Fibroblast of lung (primary cell): ENCODE measurements at regions not wholly inside any gene's neighbourhood (a gene's known extent, or its start where the extent isn't known, plus 50 kb on each side); places are given as distances from the start of the nearest gene placed in this dataset.

Experiments used
- EZH2 ChIP-seq: IDR thresholded peaks from 2 replicates; pipeline ENCODE4 v1.5.1; 2012; ENCODE audit warnings: low read length, control low read depth, mild to moderate bottlenecking; ENCODE audit errors: missing control alignments
- TF ChIP-seq, protein P1 (sequence below), 2 donors: IDR thresholded peaks in 1 of 2; conservative IDR thresholded peaks in 1 of 2; 1 replicate in 1 of 2; 2 replicates in 1 of 2; pipeline ENCODE4 v1.5.1; 2011 to 2012; ENCODE audit warnings: low read length in 2 of 2, control low read depth in 1 of 2, inconsistent platforms in 1 of 2, low read depth in 1 of 2, mild to moderate bottlenecking in 1 of 2

DNA sequence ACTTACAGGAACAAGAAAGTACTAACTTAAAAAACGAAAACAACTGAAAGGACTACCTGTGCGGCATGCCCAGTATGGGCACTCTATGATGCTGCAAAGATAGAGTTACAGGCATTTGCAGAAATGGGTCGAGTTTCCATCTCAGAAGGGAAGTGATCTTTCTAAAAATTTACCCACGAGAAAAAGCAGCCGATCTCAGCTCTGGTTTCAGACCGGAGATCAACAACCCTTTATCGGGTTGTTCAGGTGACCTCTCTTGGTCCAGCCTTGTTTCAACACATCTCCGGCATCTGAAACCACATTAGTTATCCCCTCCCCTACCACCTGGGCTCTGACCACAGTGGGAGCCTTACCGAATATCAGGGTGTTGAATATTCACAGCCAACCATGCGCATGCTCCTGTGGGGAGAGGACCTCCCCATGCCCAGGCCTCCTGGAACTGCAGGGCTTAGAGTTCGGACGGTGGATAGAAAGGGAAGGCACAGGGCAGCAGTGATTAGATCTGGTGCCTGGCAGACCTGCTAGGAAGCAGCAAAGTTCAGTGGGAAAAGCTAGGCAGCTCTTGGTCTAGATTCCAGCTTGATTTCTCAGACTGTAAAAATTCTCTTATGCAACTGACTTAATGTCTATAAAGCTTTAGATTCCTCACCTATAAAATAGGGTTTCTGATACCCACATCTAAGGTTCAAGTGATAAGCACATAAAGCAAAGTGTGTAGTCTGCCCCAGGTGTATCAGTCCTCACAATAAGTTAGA is 906.0 kb downstream of the VRK1 start:
- TF ChIP-seq, protein P1, sequence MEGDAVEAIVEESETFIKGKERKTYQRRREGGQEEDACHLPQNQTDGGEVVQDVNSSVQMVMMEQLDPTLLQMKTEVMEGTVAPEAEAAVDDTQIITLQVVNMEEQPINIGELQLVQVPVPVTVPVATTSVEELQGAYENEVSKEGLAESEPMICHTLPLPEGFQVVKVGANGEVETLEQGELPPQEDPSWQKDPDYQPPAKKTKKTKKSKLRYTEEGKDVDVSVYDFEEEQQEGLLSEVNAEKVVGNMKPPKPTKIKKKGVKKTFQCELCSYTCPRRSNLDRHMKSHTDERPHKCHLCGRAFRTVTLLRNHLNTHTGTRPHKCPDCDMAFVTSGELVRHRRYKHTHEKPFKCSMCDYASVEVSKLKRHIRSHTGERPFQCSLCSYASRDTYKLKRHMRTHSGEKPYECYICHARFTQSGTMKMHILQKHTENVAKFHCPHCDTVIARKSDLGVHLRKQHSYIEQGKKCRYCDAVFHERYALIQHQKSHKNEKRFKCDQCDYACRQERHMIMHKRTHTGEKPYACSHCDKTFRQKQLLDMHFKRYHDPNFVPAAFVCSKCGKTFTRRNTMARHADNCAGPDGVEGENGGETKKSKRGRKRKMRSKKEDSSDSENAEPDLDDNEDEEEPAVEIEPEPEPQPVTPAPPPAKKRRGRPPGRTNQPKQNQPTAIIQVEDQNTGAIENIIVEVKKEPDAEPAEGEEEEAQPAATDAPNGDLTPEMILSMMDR (conservative IDR thresholded peaks at IDR 0.05 in 1 of 2, IDR thresholded peaks at IDR 0.05 in 1 of 2; ENCODE audit: low read depth in 1 of 2, low read length in 2 of 2): no peak
- no peak for TF ChIP-seq EZH2
